GM18498 (cell line): ENCODE measurements at regions not wholly inside any gene's neighbourhood (a gene's known extent, or its start where the extent isn't known, plus 50 kb on each side); places are given as distances from the start of the nearest gene placed in this dataset.

ENCODE experiments used
- ATAC-seq: cut with Tn5 transposase; IDR thresholded peaks from one replicate; pipeline ENCODE4 v1.9.1; 2021; ENCODE audit warnings: mild to moderate bottlenecking, moderate library complexity; ENCODE audit not compliant: unreplicated experiment

DNA sequence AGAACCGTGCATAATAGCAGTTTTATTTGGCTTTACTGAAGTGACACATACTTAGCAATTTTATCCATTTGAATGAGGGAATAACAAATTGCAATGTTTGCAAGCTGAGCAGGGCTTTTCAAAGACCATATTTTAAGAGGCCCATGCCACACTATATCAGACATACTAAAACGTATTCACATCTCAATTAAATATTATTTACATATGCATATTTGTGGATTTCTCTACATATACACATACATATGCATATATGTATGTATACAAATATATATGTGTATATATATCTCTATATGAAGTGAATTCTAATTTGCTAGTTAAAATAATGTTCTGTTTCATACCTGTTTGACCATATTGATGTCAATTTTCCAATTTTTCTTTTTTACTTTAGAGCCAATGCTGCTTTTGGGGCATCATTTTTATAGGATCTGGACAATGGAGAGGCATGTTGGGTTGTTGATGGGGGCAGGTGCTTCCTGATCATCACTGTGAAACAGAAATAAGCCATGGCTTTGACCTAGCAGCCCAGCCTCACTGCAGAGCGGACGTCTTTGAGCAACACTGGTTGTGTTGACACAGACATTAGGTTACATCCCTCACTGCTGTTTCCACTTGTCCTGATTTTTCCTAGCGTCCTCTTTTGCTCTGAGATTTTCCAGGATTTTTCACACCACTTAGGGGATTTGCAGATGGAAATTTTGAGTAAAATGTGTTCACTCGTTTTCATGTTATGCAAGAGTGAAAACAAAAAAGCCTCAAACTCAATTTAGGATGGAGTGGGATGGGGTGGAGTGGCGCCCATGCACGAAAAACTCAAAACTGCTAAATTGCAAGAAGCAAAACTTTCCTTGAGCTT is 56.9 kb downstream of the RDH14 start:
- no peak for ATAC-seq

DNA sequence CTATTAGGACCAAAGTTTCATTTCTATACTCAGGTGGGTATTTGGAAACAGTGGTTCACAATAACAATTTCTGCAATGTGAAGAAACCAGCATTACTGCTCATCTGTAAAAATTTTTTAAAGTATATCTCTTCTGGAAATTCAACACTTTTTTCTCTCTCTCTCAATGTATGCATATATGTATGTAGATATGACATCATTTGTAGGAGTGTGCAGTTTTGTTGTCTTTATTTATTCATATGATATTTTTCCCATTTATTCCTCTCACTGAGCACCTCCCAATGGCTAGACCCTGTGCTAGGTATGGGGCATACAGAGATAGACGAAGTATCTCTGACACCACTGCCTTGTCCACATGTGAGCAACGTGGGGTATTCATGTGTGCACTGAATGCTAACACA is 58.3 kb downstream of the RDH14 start:
- ATAC-seq, result no peak

DNA sequence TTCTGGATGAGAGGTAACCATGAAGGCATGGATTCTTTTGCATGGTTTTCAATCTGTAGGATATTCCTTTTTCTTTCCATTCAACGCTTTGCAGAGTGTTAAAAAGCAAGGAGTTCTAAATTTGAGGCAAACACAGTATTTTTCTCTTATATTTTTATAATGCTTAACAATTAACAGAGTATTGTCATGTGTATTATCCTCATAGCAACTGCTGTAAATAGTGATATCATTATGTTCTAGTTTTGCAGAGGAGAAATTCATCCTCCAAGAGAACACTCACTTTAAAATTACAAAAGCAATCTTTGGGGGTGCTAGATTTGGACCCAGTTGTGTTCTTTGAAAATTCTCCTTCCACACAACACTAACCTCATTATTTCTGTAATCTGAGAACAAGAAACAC is 58.7 kb downstream of the RDH14 start:
- ATAC-seq, result no peak

DNA sequence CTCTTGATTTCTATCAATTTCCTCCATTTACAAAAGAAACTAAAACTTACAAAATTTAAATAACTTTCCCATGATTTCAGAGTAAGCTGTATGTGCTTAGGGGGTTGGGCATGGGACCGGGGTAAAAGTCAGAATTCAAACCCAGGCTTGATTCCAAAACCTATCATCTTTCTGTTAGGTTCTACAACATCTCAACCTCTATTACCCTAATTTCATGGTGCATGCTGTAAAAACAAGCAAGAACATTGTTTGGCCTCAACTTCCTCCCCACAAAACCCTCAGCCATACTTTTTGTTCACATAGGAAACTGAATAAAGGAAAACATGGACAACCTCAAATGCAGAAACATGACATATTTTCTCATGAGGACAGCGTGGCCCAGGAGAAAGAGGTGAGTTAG is 59.3 kb downstream of the RDH14 start:
- no peak for ATAC-seq

DNA sequence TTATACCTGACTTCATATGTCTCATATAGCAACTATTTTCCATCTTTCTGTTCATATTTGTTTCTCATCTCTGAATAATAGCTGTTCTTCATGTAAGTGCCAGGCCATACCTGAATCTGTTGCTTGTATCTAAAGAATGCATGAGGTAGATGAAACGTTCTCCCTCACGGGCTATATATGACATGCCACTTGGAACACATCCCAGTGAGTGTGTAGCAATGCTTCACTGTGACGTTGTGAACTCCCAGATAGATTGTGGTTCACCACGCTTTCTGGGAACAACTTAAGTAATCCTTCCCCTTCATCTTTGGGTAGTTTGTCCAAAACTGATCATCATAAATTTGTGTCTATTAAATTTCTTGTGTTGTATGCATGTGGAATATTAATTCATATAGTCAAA is 60.1 kb downstream of the RDH14 start:
- ATAC-seq, result no peak

DNA sequence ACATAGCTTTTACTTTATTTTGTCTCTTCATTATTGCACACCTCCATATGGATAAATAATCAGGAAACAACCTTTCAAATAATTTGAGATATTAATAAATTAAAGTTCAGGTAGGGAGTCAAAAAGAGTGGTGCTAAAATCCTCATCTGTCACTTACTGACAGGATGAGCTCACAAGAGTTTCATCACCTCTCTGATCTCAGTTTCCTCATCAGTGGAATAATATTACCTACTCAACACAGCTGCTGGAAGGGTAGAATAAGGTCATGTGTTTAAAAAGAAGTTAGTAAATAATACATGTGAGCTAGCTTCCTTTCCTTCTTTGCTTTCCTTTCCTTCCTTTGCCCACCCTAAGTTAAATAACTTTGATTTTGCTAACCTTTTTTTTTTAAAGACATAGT is 61.9 kb downstream of the RDH14 start:
- no peak for ATAC-seq

DNA sequence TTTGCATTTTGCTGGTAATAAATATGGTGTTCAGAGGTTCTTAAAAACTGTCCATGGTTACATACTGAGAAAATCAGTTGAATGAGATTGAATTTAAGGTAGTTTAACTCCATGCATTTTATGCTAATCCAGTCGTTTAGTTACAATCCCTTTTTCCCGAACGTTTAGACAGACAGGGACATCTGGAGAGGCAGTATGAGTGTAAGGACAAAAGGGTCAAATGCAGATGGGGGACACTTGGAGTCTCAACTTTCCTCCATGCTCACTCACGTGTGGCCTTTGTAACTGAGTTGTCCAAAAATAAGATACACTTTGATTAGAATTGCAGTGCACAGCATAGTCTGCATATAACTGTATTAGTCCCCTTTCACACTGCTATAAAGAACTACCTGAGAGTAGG is 63.9 kb downstream of the RDH14 start:
- ATAC-seq, result no peak

DNA sequence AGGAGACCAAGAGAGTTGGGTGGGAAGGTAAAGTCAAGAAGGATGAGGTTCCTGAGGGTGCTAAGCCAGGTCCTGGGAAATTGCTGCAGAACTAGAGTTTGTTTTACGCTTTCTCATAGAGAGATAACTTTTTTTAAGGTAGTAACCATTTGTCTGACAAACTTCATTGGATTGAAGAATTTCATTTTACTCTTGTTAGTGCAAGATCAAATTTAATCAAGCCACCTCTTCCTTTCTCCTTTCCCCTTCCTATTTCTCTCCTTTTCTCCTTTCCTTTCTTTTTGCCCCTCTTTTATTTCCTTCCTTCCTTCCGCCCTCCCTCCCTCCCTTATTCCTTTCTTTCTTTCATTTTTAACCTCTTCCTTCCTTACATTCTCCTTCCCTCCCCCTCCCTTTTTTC is 65.4 kb downstream of the RDH14 start:
- no peak for ATAC-seq

DNA sequence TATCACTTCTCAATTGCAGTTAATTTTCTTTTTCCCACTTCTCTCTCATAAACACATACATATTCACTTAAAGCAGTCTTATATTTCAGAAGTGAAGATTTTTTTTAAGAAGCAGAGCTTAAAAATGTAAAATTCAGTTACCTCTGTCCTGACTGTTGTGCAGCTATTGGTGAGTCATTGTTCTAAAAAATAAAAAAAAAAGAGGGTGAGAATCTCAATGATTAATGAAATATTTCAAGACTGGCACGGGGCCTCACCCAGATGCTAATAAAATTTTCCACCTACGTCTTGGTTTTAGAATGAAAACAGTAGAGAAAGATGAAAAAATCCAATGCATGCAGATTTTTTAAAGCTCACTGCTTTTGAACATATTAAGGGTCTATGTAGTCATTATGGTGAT is 67.7 kb downstream of the RDH14 start:
- no peak for ATAC-seq

DNA sequence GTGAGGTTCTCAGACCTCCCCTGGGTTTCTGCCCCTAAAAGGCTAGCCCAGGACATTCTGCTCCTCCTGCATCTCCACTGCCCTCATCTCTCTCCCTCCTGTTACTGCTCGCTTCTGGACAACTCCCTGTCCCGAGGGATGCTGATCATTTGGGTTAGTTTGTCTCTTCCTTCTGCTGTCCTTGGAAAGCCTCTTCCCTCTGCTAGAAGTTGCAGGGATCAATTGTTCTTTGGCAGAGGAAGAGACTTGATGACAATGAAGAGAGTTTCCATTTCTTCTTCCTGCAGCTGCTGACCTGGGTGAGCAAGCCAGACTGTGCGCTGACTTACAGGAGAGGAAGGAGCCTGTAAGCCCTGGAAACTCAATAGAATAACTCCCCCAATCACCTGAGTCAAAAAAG is 68.9 kb downstream of the RDH14 start:
- ATAC-seq, result no peak

DNA sequence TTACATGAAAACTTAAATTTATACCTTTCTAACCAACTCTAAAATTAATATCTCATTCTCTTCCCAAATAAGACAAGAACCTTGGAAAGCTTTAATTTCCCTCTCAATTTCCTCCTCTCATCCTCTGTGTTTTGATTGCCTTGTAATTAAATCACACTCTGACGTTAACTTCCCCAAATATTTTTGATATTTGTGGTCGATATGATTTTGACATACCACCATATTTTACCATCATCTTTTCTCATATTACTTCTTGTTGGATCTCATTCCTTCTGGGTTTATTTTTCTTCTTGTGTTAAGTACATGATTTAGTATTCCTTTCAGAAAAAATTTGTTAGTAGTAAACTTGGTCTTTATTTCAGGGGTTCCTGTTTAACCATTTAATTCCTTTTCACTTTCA is 69.6 kb downstream of the RDH14 start:
- ATAC-seq, result no peak

DNA sequence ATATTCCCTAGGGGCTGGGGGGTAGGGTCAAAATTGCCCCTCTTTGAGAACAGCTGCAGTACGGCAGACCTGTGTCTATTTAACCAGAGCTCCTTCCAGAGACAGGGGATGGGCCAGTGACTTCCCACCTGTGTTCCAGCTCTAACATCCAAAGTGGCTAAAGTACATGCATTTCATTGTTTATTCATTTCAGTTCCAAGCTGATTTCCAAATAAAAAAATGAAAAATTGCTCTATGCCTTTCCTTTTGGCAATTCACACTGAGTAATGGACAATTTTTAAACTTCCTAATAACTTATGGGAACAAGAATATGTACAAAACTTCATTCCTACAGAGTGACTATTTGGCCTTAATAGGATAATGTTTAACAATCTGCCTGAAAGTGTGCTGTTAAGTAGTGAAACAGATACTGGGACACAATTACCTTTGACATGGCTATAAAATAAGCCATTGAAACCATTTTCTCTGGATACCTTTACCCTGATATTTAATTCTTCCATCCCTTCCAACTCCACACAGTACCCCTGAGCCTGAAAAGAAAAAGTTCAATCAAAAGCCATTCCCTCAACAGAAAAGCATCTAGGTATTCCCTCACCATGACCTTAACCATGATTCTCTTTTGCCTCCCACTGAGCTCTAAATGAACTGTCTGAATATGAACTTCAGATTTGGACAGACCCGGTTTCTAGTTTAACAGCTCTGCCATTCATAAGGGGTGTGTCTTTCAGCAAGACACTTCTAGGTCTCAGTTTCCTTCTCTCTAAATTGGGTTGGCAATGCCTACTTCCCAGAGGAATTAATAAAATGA is 73.1 kb downstream of the RDH14 start:
- no peak for ATAC-seq

DNA sequence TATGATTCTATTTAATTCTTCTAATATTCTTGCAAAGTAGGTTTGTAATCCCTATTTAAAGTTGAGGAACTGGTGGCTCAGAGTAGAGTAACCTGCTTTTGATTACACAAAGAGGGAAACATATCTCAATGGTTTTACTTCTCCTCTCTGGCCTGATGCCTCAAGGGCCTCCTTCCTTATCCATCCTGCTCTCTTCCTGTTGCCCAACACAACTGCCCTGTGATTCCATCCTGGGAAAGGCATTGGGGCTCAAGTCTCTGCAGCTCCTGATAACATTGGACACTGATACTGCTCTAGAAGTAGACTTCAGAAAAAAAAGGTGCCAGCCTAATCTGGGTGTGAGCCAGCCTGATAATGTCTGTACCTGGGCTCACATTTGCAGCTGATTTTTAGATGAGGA is 75.8 kb downstream of the RDH14 start:
- ATAC-seq, result no peak

DNA sequence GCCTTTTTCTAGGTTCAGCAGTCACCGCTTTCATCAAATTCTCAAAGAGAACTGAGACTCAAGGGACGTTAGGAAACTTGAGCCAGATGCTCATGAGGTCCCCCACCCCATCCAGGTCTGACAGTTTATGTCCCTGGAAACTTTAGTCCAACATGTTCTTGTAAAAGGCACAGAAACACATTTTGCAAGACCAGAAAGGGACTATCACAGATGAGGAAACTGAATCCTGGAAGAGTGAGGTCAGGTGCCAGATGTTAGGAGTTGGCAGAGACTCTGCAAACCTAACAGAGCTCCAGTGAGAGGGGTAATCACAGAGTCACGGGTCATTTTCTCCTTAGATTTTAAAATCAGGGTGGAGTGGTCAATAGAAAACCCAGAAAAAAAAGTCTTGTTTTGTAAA is 76.6 kb downstream of the RDH14 start:
- ATAC-seq, result no peak

DNA sequence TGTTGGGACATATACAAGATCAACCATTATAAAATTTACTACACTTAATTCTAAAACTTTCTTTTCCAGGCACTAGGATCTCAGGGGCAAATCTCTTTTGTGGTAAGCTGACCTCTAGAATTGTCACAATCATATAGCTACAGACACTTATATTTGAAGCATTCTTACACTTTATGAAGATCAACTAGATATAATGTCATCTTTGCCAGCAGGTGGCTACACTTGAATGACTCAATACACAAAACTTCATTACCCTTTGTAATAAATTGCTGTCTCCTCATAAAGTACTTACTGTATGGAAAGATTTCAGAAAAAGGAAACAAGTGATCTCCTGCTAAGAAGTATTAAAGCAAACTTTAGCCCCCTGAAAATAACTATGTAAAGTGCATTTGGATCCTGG is 77.8 kb downstream of the RDH14 start:
- no peak for ATAC-seq

DNA sequence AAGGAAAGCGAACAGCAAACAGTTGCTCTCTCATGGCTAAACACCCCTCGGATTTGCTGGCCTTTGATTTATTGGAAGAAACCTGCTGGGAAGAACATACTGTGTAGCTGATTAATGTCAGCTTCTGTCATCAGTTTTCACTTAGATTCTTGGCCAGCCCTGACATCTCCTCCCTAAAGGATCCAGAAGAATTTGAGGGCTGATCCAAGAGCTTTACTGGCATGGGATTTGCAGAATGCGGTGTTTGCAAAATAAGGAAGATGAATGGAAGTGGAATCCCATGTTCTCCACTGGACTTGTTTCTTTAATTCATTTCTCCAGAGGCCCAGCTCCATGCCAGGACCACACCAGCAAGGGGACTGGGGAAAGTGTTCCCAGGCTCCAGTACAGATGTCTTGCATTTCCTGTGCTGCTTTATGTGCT is 80.5 kb downstream of the RDH14 start:
- ATAC-seq, result no peak

DNA sequence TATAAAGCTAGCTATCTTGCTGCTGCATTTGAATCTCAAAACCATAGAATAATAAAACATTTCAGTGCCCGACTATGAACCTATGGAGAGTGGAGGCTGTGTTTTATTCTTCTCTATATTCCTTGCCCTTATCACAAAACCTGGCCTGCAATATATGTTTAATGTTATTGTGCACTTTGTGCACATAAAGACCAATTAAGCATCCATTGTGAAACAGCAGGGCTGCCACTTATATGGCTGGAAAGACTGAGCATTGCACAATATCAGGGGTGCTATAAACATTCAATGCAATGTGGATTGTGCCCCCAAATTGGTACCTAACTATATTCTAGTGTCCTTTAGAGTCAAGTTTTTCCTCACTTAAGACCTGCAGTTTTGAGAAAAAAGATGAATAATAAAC is 83.2 kb downstream of the RDH14 start:
- no peak for ATAC-seq

DNA sequence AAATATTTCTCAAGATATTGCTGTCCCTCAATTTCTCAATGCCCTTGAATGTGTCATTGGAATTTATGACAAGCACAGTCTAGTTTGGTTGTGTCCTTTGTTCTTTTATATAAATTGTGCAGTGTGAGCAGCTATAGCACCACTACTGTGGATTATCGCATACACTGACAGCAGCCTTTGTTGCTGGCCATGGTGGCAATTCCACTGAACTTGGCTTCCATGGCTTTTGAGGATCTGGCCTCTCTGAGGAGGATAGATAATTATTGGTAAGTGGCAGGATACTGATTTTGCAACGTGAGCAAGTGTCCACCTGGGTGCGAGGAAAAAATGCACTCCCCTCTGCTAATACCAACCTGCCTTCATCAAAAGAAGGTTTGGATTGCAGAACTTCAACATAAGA is 84.0 kb downstream of the RDH14 start:
- ATAC-seq, result no peak

DNA sequence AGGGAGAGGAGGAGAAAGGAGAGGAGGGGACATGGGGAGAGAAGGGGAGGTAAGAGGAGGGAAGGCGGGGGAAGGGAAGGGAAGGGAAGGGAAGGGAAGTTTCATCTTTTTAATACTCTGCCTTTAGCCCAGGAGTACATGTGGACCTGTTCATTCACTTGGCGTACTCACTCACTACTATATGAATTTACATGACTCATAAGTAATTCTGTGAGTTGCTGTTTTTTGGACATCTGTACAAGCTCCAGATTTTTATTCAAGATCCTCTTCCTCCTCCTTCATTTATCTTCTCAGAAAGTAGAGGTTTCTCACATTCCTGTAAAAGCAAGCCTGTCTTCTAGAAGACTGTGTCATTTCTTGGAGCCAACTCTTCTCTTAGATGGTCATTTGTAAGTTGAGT is 84.6 kb downstream of the RDH14 start:
- no peak for ATAC-seq

DNA sequence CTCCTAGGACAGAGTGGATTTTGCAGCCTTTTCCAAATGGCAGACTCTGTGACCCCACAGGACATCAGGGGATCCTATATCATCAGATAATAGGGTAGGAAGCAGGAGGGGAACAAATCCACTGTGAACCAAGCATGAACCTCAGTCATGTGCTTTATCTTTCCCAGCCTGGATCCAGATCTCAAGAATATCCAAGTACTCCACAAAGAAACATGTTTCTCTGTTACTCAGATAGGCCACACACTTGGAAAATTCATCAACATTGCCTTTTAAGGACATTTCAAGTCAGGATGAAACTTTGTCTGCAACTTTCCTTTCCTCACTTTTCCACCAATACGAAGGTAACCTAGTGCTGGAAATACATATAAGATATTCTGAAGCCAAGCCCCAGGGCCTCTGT is 85.8 kb downstream of the RDH14 start:
- ATAC-seq, result no peak

DNA sequence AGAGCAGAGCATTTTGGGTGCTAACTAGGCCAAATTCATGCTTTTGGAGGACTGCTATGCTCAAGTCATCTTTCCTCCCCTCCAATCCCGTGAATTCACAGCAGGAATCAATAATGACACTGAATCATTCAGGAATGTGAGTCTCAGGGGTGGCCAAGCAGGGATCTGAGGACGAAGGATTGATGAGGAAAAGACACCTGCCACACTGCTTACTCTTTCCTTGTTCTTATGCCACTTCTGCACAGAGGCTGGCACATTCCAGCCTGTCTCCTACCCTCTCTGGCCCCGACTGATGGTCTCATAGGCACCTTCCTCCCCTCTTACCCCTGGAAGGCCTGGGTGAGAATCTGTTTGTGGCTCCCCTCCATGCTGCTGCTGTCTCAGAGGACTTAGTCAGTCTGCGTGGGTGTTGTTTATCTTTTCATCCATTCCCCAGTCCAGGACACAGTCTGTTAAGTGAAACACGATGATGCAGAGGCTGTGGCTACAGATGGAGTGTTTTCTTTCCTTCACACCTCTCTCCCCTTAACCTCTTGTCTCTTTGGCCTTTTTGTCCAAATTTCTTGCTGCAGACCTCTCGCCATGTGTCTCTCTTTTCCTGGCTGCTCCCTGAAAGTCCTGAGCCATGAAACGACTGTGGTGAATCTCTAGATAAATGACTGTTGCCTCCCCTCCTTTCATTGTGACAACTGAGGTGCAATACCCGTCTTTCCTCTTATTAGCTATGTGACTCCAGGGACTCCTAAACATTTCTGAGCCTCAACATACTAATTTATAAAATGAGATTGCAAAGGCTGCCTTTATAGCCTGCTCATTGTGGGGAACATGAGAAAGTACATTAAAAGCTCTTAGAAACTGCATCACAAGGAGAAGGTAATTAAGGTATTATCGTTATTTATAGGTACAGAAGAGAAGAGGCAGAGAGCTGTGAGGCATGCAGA is 86.9 kb downstream of the RDH14 start:
- ATAC-seq, result no peak
